ENCODE measurements at regions not wholly inside any gene's neighbourhood (a gene's known extent, or its start where the extent isn't known, plus 50 kb on each side); places are given as distances from the start of the nearest gene placed in this dataset.

DNA sequence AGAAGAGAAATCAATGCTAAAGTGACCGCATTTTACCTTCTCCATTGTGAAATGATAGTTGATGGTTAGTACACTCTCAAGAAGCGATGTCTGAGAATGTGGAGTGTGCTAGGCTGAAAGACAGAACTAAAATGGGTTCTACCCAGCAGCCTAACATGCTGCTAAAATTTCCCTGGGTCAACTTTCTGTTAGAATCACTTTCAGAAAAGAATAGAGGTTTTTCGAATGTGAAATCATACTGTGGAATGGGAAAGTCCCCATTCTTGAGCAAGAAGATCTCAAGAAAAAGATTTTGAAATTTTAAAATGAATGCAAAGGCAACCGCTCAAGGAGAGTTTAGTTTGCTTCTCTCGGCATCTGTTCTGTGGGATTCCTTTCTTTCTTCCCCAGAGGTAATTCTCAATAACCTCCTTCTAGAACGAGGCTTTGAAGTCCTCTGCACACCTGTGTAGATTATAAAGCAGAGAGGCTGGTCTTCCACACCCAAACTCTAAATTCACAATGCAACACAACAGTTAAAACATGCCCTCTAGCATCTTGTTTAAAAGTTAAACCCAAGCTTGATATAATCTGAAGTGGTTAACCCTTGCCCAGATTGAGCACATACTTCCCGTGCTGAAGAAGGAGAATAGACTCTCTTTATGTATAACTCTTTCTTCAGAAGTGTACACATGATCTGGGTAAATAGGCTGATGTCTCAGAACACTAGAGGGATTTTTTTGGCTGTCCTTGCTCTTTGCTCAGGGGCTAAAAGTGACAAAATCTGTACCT lies 208.7 kb upstream of the KLF3 start:
- TF ChIP-seq, protein P1, sequence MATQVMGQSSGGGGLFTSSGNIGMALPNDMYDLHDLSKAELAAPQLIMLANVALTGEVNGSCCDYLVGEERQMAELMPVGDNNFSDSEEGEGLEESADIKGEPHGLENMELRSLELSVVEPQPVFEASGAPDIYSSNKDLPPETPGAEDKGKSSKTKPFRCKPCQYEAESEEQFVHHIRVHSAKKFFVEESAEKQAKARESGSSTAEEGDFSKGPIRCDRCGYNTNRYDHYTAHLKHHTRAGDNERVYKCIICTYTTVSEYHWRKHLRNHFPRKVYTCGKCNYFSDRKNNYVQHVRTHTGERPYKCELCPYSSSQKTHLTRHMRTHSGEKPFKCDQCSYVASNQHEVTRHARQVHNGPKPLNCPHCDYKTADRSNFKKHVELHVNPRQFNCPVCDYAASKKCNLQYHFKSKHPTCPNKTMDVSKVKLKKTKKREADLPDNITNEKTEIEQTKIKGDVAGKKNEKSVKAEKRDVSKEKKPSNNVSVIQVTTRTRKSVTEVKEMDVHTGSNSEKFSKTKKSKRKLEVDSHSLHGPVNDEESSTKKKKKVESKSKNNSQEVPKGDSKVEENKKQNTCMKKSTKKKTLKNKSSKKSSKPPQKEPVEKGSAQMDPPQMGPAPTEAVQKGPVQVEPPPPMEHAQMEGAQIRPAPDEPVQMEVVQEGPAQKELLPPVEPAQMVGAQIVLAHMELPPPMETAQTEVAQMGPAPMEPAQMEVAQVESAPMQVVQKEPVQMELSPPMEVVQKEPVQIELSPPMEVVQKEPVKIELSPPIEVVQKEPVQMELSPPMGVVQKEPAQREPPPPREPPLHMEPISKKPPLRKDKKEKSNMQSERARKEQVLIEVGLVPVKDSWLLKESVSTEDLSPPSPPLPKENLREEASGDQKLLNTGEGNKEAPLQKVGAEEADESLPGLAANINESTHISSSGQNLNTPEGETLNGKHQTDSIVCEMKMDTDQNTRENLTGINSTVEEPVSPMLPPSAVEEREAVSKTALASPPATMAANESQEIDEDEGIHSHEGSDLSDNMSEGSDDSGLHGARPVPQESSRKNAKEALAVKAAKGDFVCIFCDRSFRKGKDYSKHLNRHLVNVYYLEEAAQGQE (IDR thresholded peaks at IDR 0.05; ENCODE audit: insufficient replicate concordance, low read depth), result no peak
- no peak for TF ChIP-seq POLR2AphosphoS5 (IDR thresholded peaks at IDR 0.05; ENCODE audit: low read depth)
- TF ChIP-seq, protein P2, sequence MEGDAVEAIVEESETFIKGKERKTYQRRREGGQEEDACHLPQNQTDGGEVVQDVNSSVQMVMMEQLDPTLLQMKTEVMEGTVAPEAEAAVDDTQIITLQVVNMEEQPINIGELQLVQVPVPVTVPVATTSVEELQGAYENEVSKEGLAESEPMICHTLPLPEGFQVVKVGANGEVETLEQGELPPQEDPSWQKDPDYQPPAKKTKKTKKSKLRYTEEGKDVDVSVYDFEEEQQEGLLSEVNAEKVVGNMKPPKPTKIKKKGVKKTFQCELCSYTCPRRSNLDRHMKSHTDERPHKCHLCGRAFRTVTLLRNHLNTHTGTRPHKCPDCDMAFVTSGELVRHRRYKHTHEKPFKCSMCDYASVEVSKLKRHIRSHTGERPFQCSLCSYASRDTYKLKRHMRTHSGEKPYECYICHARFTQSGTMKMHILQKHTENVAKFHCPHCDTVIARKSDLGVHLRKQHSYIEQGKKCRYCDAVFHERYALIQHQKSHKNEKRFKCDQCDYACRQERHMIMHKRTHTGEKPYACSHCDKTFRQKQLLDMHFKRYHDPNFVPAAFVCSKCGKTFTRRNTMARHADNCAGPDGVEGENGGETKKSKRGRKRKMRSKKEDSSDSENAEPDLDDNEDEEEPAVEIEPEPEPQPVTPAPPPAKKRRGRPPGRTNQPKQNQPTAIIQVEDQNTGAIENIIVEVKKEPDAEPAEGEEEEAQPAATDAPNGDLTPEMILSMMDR (IDR thresholded peaks at IDR 0.05; ENCODE audit: insufficient read depth, low read length), result no peak
- TF ChIP-seq GABPA (IDR thresholded peaks at IDR 0.05; ENCODE audit: low read depth), result no peak
- TF ChIP-seq SPI1 (IDR thresholded peaks at IDR 0.05; ENCODE audit: borderline replicate concordance, low read depth), result no peak
- no peaks in the 10 kb centered on the region for H3K27me3 ChIP-seq (ENCODE audit: insufficient read depth, poor library complexity, severe bottlenecking)
- no peak overlapping the region for H3K4me3 ChIP-seq (replicated peaks; ENCODE audit: insufficient read depth, low read length)
- no peak overlapping the region for H3K27ac ChIP-seq (replicated peaks)
- no peak for DNase-seq (ENCODE audit: low read depth in 1 of 2, low spot score in 1 of 2)

DNA sequence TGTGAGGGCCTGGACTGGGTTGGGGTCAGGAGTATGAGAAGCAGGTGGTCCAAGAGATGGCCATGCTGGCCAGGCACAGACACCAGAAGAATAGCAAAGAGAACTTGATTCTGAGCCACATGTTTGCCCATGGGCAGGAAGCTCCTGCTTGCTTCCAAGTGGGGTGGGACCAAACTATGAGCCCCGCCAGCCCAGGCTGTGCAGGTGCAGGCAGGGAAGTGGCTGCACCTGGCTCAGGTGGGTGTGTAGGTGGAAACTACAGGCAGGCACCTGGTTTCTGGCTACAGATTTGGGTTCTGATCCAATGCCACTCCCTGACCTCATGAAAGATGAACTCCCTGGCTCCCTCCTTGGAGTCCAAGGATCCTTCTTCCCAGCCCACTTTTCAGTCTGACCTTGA lies 207.9 kb upstream of the KLF3 start:
- no peak overlapping the region for H3K4me3 ChIP-seq (replicated peaks; ENCODE audit: insufficient read depth, low read length)
- TF ChIP-seq, protein P2 (IDR thresholded peaks at IDR 0.05; ENCODE audit: insufficient read depth, low read length), result no peak
- no peak for TF ChIP-seq POLR2AphosphoS5 (IDR thresholded peaks at IDR 0.05; ENCODE audit: low read depth)
- no peak for TF ChIP-seq GABPA (IDR thresholded peaks at IDR 0.05; ENCODE audit: low read depth)
- TF ChIP-seq, protein P1 (IDR thresholded peaks at IDR 0.05; ENCODE audit: insufficient replicate concordance, low read depth), result no peak
- TF ChIP-seq SPI1 (IDR thresholded peaks at IDR 0.05; ENCODE audit: borderline replicate concordance, low read depth), result no peak
- no peak for DNase-seq (ENCODE audit: low read depth in 1 of 2, low spot score in 1 of 2)
- H3K27me3 ChIP-seq (ENCODE audit: insufficient read depth, poor library complexity, severe bottlenecking), result no peaks in the 10 kb centered on the region
- H3K27ac ChIP-seq (replicated peaks), result no peak overlapping the region

DNA sequence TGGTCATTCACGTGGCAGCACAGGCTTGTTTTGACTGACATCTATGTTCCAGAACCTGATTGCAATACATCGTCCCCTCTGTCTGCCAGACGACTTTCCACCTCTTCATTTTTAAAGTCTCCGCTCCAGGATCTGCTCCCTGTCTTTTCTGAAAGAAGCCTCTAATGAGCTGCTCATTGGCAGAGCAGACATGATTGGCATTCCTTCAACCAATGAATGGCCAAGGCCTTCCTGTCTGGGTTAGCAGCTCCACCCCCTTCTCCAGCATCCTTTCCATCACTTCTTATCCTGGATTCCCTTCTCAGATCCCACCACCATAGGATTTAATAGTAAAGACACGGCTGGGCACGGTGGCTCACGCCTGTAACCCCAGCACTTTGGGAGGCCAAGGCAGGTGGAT lies 202.7 kb upstream of the KLF3 start:
- Histone ChIP-seq H3K27ac (replicated peaks) (no peak overlapping the region), H3K27me3 (ENCODE audit: insufficient read depth, poor library complexity, severe bottlenecking) (no peaks in the 10 kb centered on the region), H3K4me3 (replicated peaks; ENCODE audit: insufficient read depth, low read length) (no peak overlapping the region)
- TF ChIP-seq, protein P1 (IDR thresholded peaks at IDR 0.05; ENCODE audit: insufficient replicate concordance, low read depth), result no peak
- TF ChIP-seq, protein P2 (IDR thresholded peaks at IDR 0.05; ENCODE audit: insufficient read depth, low read length), result no peak
- TF ChIP-seq GABPA (IDR thresholded peaks at IDR 0.05; ENCODE audit: low read depth), result no peak
- TF ChIP-seq SPI1 (IDR thresholded peaks at IDR 0.05; ENCODE audit: borderline replicate concordance, low read depth), result no peak
- TF ChIP-seq POLR2AphosphoS5 (IDR thresholded peaks at IDR 0.05; ENCODE audit: low read depth), result no peak
- no peak for DNase-seq (ENCODE audit: low read depth in 1 of 2, low spot score in 1 of 2)

All from HL-60 (cell line).